IPS-18a (cell line): ENCODE measurements at regions not wholly inside any gene's neighbourhood (a gene's known extent, or its start where the extent isn't known, plus 50 kb on each side); places are given as distances from the start of the nearest gene placed in this dataset.

Experiments
- H3K27ac ChIP-seq: one replicate; pipeline ENCODE4 v1.5.1; 2013; ENCODE audit warnings: low read length
- H3K27me3 ChIP-seq: one replicate; pipeline ENCODE4 v1.6.1; 2013; ENCODE audit warnings: mild to moderate bottlenecking, low read length; ENCODE audit not compliant: control insufficient read depth, insufficient read depth
- H3K36me3 ChIP-seq: one replicate; pipeline ENCODE4 v1.6.1; 2013; ENCODE audit warnings: low read depth, low read length; ENCODE audit not compliant: control insufficient read depth
- H3K4me1 ChIP-seq: one replicate; pipeline ENCODE4 v1.6.1; 2013; ENCODE audit warnings: low read depth, low read length; ENCODE audit not compliant: control insufficient read depth
- H3K4me3 ChIP-seq: one replicate; pipeline ENCODE4 v1.5.1; 2013; ENCODE audit warnings: low read length
- H3K9ac ChIP-seq: one replicate; pipeline ENCODE4 v1.6.1; 2013; ENCODE audit warnings: mild to moderate bottlenecking, low read length, moderate library complexity
- H3K9me3 ChIP-seq: one replicate; pipeline ENCODE4 v1.6.1; 2013; ENCODE audit warnings: low read depth, low read length; ENCODE audit not compliant: control insufficient read depth

- H3K36me3 ChIP-seq: no peaks in the 10 kb centered on the region
- no peak overlapping the region for H3K27ac ChIP-seq
- H3K27me3 ChIP-seq: no peaks in the 10 kb centered on the region
- peaks cover 10% of the 10 kb centered on the region for H3K4me1 ChIP-seq
- H3K9ac ChIP-seq: no peak overlapping the region
- H3K9me3 ChIP-seq: no peaks in the 10 kb centered on the region
- H3K4me3 ChIP-seq: no peak overlapping the region
Observed at GRCh38 chr9:78606001-78606379, 309.1 kb downstream of the PSAT1 start.

GRCh38 chr9:78607853-78608252 is 310.9 kb downstream of the PSAT1 start:
- no peaks in the 10 kb centered on the region for H3K9me3 ChIP-seq
- no peak overlapping the region for H3K4me3 ChIP-seq
- H3K27ac ChIP-seq: no peak overlapping the region
- peaks cover 10% of the 10 kb centered on the region for H3K4me1 ChIP-seq
- H3K27me3 ChIP-seq: no peaks in the 10 kb centered on the region
- H3K36me3 ChIP-seq: no peaks in the 10 kb centered on the region
- H3K9ac ChIP-seq: no peak overlapping the region

- H3K9me3 ChIP-seq: no peaks in the 10 kb centered on the region
Observed at GRCh38 chr9:78609450-78609849, 312.5 kb downstream of the PSAT1 start.

GRCh38 chr9:78612091-78612490 is 315.2 kb downstream of the PSAT1 start:
- Histone ChIP-seq H3K4me1 (no peaks in the 10 kb centered on the region), H3K9me3 (no peaks in the 10 kb centered on the region), H3K27ac (no peak overlapping the region), H3K36me3 (no peaks in the 10 kb centered on the region), H3K4me3 (no peak overlapping the region), H3K27me3 (no peaks in the 10 kb centered on the region), H3K9ac (no peak overlapping the region)

More at GRCh38 chr9:78609450-78609849, 312.5 kb downstream of the PSAT1 start:
- H3K4me3 ChIP-seq: no peak overlapping the region
- peaks cover 10% of the 10 kb centered on the region for H3K4me1 ChIP-seq
- H3K27ac ChIP-seq: no peak overlapping the region
- no peaks in the 10 kb centered on the region for H3K27me3 ChIP-seq
- no peak overlapping the region for H3K9ac ChIP-seq
- H3K36me3 ChIP-seq: no peaks in the 10 kb centered on the region

GRCh38 chr9:78613006-78613405 is 316.1 kb downstream of the PSAT1 start:
- Histone ChIP-seq H3K9ac (no peak overlapping the region), H3K27me3 (no peaks in the 10 kb centered on the region), H3K9me3 (no peaks in the 10 kb centered on the region), H3K4me1 (no peaks in the 10 kb centered on the region), H3K4me3 (no peak overlapping the region), H3K27ac (no peak overlapping the region), H3K36me3 (no peaks in the 10 kb centered on the region)

GRCh38 chr9:78614892-78615291 is 318.0 kb downstream of the PSAT1 start:
- Histone ChIP-seq H3K4me1 (no peaks in the 10 kb centered on the region), H3K4me3 (no peak overlapping the region), H3K27ac (no peak overlapping the region), H3K36me3 (no peaks in the 10 kb centered on the region), H3K9ac (no peak overlapping the region), H3K27me3 (no peaks in the 10 kb centered on the region), H3K9me3 (no peaks in the 10 kb centered on the region)

GRCh38 chr9:78615372-78615771 is 318.4 kb downstream of the PSAT1 start:
- Histone ChIP-seq H3K9ac (no peak overlapping the region), H3K36me3 (no peaks in the 10 kb centered on the region), H3K9me3 (no peaks in the 10 kb centered on the region), H3K4me1 (no peaks in the 10 kb centered on the region), H3K27me3 (no peaks in the 10 kb centered on the region), H3K4me3 (no peak overlapping the region), H3K27ac (no peak overlapping the region)

GRCh38 chr9:78618735-78619134 is 321.8 kb downstream of the PSAT1 start:
- no peaks in the 10 kb centered on the region for H3K4me1 ChIP-seq
- H3K27ac ChIP-seq: no peak overlapping the region
- no peaks in the 10 kb centered on the region for H3K9me3 ChIP-seq
- no peak overlapping the region for H3K4me3 ChIP-seq
- no peaks in the 10 kb centered on the region for H3K36me3 ChIP-seq
- no peaks in the 10 kb centered on the region for H3K27me3 ChIP-seq
- H3K9ac ChIP-seq: no peak overlapping the region

- no peaks in the 10 kb centered on the region for H3K27me3 ChIP-seq
- no peaks in the 10 kb centered on the region for H3K36me3 ChIP-seq
- no peaks in the 10 kb centered on the region for H3K9me3 ChIP-seq
- H3K4me1 ChIP-seq: no peaks in the 10 kb centered on the region
- H3K27ac ChIP-seq: no peak overlapping the region
- no peak overlapping the region for H3K4me3 ChIP-seq
- no peak overlapping the region for H3K9ac ChIP-seq
Observed at GRCh38 chr9:78620303-78620702, 323.4 kb downstream of the PSAT1 start.

- no peak overlapping the region for H3K9ac ChIP-seq
- no peak overlapping the region for H3K4me3 ChIP-seq
- H3K27ac ChIP-seq: no peak overlapping the region
- H3K36me3 ChIP-seq: no peaks in the 10 kb centered on the region
- H3K27me3 ChIP-seq: no peaks in the 10 kb centered on the region
- no peaks in the 10 kb centered on the region for H3K9me3 ChIP-seq
- no peaks in the 10 kb centered on the region for H3K4me1 ChIP-seq
Observed at GRCh38 chr9:78620764-78621163, 323.8 kb downstream of the PSAT1 start.

GRCh38 chr9:78622126-78622525 is 325.2 kb downstream of the PSAT1 start:
- no peak overlapping the region for H3K4me3 ChIP-seq
- H3K36me3 ChIP-seq: no peaks in the 10 kb centered on the region
- no peaks in the 10 kb centered on the region for H3K9me3 ChIP-seq
- H3K4me1 ChIP-seq: no peaks in the 10 kb centered on the region
- no peak overlapping the region for H3K27ac ChIP-seq
- H3K27me3 ChIP-seq: no peaks in the 10 kb centered on the region
- no peak overlapping the region for H3K9ac ChIP-seq

- Histone ChIP-seq H3K27me3 (no peaks in the 10 kb centered on the region), H3K36me3 (no peaks in the 10 kb centered on the region), H3K4me1 (no peaks in the 10 kb centered on the region), H3K4me3 (no peak overlapping the region), H3K9me3 (no peaks in the 10 kb centered on the region), H3K27ac (no peak overlapping the region), H3K9ac (no peak overlapping the region)
Observed at GRCh38 chr9:78626971-78627370, 330.0 kb downstream of the PSAT1 start.
